HG03025 (cell line): ENCODE measurements at regions not wholly inside any gene's neighbourhood (a gene's known extent, or its start where the extent isn't known, plus 50 kb on each side); places are given as distances from the start of the nearest gene placed in this dataset.
"Not testable (repeated sequence)": the region's sequence is repeated elsewhere in the genome, so short reads cannot be mapped to it uniquely, and the experiment has no call there.

Experiments used
- ATAC-seq: cut with Tn5 transposase; IDR thresholded peaks from one replicate; pipeline ENCODE4 v1.9.1; 2021; ENCODE audit warnings: mild to moderate bottlenecking, moderate library complexity; ENCODE audit not compliant: unreplicated experiment, low FRiP score

- ATAC-seq: peak; percentile 25
Observed at GRCh38 chr13:50129081-50129705, 113.9 kb downstream of the KCNRG start.

- no peak for ATAC-seq
Observed at GRCh38 chr13:50129706-50130122, 114.5 kb downstream of the KCNRG start.

- ATAC-seq: no peak
Observed at GRCh38 chr13:50130123-50130946, 115.1 kb downstream of the KCNRG start.

- ATAC-seq: no peak
Observed at GRCh38 chr13:50131920-50132903, 117.0 kb downstream of the KCNRG start.

GRCh38 chr13:50132904-50133357 is 117.7 kb downstream of the KCNRG start:
- ATAC-seq: no peak

- no peak for ATAC-seq
Observed at GRCh38 chr13:50133358-50133953, 118.2 kb downstream of the KCNRG start.

GRCh38 chr13:50136226-50136625 is 121.0 kb downstream of the KCNRG start:
- ATAC-seq: no peak

- ATAC-seq: no peak
Observed at GRCh38 chr13:50136678-50137077, 121.4 kb downstream of the KCNRG start.

GRCh38 chr13:50139435-50139934 is 124.2 kb downstream of the KCNRG start:
- not testable (repeated sequence) for ATAC-seq

- ATAC-seq: no peak
Observed at GRCh38 chr13:50140153-50140552, 124.9 kb downstream of the KCNRG start.

- ATAC-seq: no peak
Observed at GRCh38 chr13:50140581-50141374, 125.5 kb downstream of the KCNRG start.

GRCh38 chr13:50141375-50141975 is 126.2 kb downstream of the KCNRG start:
- no peak for ATAC-seq

- no peak for ATAC-seq
Observed at GRCh38 chr13:50144246-50145160, 129.3 kb downstream of the KCNRG start.

- ATAC-seq: no peak
Observed at GRCh38 chr13:50149214-50149613, 134.0 kb downstream of the KCNRG start.

GRCh38 chr13:50149932-50150331 is 134.7 kb downstream of the KCNRG start:
- no peak for ATAC-seq

GRCh38 chr13:50152224-50152623 is 137.0 kb downstream of the KCNRG start:
- ATAC-seq: no peak

GRCh38 chr13:50152655-50153309 is 137.5 kb downstream of the KCNRG start:
- no peak for ATAC-seq
